Fibroblast of skin of left quadriceps (primary cell): ENCODE measurements at regions not wholly inside any gene's neighbourhood (a gene's known extent, or its start where the extent isn't known, plus 50 kb on each side); places are given as distances from the start of the nearest gene placed in this dataset.
"Not testable (repeated sequence)": the region's sequence is repeated elsewhere in the genome, so short reads cannot be mapped to it uniquely, and the experiment has no call there.

Experiments
- DNase-seq, 2 experiments: peaks; one replicate each; pipeline ENCODE4 v3.0.0-alpha.2; 2013; ENCODE audit warnings: low read depth in 2 of 2

- no peak for DNase-seq
Observed at GRCh38 chr12:66733321-66733720, 54.4 kb upstream of the GRIP1 start.

- no peak for DNase-seq
Observed at GRCh38 chr12:66733839-66734238, 55.0 kb upstream of the GRIP1 start.

DNA sequence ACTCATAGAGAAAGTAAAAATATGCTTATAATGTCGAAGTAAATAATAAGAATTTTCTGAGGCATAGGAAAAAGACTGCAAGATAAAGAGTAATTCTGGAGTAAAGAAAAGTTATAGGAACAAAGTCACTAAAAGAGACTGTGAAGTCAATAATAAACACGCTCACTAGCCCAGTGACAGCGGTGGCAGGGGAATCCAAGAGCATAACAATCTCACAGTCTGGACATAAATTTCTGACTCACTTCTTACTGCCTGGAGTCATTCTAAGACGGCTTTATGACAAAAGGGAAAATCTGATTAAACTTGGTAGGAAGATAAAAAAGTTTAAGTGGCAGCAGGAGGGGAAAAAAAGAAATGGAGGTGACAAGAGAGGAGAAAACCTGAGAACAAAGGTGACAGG is 56.4 kb upstream of the GRIP1 start:
- DNase-seq = no peak

GRCh38 chr12:66736931-66737330 is 58.1 kb upstream of the GRIP1 start:
- DNase-seq = no peak

DNA sequence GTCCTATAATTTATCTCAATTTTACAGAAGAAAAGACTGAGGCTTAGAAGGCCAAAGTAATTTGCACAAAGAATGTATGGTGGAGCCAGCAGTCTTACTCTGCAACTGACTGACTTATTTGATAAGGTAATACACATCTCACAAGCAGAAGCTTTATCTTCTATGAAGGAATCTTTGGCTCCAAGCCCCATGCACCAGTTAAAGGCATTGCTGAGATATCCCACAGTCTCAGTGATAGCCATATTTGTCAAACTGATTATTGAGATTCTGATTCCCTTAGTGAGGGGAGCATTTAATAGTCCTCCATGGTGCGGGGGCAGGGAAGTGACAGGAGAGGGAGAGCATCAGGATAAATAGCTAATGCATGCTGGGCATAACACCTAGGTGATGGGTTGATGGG is 60.4 kb upstream of the GRIP1 start:
- no peak for DNase-seq

DNA sequence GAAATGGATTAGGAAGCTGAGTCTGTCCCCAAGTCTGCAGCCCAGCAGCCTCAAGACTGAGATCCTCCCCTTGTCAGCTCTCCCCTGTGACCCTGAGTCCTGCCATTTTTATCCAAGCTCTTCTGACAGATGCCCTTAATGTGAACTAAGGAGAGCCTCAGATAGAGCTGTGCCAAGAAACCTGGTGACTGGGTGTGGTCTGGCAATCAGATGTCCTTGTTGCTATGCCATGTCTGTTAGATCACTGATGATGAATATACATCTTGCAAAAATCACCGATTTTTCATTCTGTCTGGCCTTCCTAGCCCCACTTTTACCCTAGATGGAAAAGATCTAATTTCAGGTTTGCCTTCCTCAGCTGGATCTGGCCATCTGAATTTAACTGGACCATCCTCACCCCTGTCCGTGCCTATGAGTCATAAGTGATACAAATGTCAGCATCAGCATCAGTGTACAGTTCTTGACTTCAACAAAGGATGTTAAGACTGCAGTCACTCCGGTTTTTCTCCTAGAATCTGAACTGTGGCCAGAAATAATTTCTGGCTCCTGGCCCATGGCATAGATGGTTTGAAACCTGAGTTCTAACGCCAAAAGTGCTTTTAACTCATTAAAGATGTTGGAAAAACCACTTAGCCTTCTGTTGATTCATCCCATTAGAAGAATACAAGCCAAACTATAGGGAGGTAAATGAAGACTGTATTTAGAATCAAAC is 61.2 kb upstream of the GRIP1 start:
- DNase-seq = no peak

GRCh38 chr12:66740732-66741131 is 61.9 kb upstream of the GRIP1 start:
- DNase-seq = no peak

DNA sequence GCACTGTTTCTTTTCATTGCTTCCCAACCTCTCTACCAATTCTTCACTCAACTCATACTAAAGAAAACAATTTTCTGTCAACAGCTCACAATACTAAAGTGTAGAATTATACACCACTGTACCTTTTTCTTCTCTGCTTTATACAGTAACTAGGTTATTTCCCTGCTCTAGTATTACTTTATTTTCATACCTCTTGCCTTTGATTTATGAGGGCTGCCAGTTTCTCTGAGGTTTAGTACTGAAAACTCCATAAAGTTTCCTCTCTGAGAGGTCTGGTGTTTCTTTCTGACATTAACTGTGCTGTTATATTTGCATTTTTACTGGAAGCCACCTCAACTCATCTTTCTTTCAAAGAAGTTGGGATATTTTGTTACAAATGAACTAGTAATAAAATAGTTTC is 63.0 kb upstream of the GRIP1 start:
- no peak for DNase-seq

- no peak for DNase-seq
Observed at GRCh38 chr12:66742508-66743367, 63.9 kb upstream of the GRIP1 start.

- no peak for DNase-seq
Observed at GRCh38 chr12:66744461-66744860, 65.6 kb upstream of the GRIP1 start.

- DNase-seq = no peak
Observed at GRCh38 chr12:66744956-66745383, 66.1 kb upstream of the GRIP1 start.

- no peak for DNase-seq
Observed at GRCh38 chr12:66746489-66747201, 67.8 kb upstream of the GRIP1 start.

DNA sequence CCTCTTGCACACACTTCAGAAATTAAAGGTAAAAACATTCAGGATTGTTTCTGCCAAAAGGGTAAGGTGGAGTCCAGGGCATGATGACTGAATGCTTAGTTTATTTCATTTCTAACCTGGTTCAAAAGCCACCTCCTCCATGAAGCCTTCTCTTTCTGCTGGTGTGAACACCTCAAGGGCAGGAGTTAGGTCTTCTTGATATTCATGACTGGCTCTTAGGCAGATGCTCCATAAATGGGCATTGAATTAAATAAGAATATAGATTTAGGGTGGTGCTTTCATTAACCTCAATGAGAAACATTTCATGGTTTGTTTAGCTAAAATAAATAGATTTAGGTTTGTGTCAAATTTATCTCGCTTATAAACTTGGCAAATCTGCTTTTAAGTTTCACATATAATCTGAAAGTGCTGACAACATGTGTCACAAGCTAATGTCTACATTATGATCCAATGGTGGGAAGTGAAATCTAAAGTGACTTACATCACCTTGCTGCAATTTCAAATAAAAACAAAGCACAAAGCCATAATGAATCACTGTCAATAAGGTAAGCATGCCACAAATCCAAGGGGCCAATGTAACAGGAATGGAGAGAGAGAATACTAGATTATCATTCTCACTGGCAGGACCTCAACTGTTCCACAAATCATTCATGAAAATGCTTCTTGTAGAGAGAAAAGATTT is 72.7 kb upstream of the GRIP1 start:
- no peak for DNase-seq

DNA sequence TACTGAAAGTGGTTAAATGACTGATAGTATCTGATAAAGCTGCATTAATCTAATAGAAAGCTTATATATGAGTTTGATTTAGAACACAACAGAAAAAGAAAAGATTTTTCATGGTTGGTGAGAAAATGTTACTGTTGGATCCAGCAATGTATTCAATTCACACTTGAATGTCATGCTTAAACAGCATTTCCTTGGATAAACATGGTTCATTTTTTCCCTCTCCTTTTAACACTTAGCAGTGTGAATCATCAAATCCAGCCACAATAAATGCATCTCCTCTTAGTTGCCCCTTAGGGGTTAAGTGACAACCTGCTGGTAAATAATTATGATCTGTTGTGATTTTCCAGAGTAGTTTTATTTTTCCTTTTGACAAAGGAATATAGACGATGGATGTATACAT is 74.9 kb upstream of the GRIP1 start:
- DNase-seq = no peak

DNA sequence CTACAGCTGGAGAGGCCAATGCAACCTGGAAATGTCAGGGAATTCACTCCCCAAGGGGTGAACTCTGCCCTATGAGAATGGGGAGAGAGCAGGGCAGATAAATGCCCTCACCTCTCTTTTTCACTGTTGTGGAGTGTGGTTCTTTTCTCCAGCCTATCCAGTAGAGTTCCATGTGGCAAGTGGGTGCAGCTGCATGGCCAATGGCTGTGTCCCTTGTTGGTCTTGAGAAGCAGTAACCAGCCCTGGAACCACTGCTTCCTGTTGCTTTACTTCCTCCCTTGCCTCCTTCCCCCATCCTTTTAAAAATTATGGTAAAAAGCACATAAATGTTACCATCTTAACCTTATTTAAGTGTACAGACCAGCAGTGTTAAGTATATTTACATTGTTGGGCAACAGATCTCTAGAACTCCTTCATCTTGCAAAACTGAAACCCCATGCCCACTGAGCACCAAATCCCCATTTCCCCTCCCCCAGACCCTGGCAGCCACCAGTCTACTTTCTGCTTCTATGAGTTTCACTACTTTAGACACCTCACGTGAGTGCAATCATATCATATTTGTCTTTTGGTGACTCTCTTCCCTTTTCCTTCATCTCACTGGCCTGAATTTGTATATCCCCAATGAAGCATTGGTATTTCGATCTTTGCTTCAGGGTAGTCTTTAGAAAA is 77.0 kb upstream of the GRIP1 start:
- DNase-seq = no peak

- no peak for DNase-seq
Observed at GRCh38 chr12:66756631-66757030, 77.8 kb upstream of the GRIP1 start.

DNA sequence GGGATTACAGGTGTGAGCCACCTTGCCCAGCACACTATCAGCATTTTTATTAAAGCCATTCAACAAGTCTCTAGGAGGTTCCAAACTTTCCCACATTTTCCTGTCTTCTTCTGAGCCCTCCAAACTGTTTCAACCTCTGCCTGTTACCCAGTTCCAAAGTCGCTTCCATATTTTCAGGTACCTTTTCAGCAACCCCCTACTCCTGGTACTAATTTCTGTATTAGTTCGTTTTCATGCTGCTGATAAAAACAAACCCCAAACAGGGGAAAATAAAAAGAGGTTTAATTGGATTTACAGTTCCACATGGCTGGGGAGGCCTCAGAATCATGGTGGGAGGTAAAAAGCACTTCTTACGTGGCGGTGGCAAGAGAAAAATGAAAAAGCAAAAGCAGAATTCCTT is 81.2 kb upstream of the GRIP1 start:
- DNase-seq = not testable (repeated sequence)

DNA sequence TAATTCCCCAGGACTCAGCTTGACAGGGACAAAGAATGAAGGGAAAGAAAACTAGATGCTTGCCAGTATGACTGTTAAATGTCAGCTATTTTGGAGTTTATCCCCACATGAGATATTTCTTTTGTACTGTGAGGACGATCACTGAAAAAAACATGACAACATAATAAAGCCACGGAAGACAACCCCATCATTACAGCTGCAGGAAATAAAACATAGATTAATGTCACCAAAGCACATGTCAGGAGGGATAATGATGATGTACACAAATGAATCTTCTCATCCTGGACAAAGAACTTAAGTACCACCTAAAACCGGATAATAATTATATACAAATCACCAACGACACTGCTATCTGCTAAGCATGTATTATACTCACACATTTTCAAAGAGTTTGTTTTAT is 84.6 kb upstream of the GRIP1 start:
- no peak for DNase-seq

DNA sequence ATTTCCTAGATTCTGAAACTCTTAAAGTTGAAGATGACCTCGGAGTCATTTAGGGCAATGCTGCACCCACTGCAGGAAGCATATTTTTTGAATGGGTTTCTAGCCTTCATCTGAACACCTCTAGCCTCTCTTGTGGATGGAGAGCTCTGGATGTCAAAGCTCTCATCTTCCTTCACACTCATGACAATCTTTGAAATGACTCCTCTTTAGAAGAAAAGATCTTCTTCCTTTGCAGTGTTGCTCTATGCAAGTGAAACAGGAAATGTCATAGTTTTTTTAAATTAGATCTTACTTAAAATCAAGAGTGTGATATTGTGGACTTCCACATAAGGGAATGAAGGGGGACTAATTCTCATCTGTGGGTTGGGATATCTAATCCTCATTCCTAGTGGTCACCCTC is 86.3 kb upstream of the GRIP1 start:
- DNase-seq = no peak

- DNase-seq = no peak
Observed at GRCh38 chr12:66767536-66767935, 88.7 kb upstream of the GRIP1 start.

DNA sequence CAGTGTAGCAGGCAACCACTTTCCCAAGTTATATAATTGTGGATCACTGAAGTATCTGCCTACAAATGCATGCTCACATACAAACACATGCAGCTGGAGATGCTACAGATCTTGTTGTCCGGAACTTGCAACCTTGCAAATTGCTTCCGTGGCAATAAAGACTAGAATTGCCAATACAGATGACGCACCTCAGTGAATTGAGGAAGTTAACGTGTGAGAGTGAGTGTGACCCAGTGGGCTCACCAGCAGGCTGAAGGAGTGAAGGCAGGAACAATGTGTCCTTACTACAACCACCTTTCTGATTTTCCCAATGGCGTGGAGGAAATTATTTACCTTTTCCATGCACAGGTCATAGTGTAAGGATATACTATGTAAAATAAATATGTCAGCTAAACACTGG is 89.4 kb upstream of the GRIP1 start:
- DNase-seq = no peak

DNA sequence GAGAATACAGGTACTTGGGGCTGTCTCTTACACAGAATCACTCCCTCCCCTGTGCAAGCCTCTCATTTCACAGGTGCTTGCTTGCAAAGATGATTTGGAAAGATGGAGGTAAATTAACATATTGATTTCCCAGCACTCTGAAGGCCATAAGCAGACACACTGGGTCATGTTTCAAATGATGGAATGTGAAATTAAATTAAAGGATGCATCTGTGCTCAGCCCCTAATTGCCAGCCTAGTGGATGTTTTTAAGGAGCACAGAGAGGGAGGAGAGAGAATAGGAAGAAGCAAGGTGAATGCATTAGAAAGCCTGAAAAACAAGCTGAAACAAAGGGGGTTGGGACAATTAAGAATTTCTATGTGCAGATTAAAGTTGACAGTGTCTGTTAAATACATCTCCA is 96.1 kb upstream of the GRIP1 start:
- no peak for DNase-seq
